GM21786 (cell line): ENCODE measurements at regions not wholly inside any gene's neighbourhood (a gene's known extent, or its start where the extent isn't known, plus 50 kb on each side); places are given as distances from the start of the nearest gene placed in this dataset.

Source experiments
- ATAC-seq: cut with Tn5 transposase; IDR thresholded peaks from one replicate; pipeline ENCODE4 v1.9.1; 2021; ENCODE audit not compliant: unreplicated experiment

DNA sequence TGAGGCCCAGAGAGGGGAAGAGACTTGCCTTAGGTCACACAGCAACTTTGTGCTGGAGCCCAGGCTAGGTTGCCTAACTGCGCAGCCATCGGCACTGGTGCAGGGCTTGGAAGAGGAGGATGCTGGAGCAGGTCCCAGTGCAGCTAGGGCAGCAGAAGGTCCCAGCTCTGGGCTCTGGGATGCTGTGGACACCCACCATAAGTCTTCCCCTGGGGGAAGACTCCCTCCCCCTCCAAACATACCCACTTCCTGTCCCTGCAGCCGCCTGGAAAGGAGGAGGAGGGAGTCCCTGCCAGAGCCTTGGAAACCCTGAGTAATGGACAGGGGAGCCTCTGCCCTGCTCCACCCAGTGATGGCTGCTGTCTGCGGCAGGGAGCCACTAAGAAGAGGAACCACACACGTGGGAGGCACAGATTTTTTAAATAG, 93.6 kb downstream of the NCR2 start:
- ATAC-seq = no peak

DNA sequence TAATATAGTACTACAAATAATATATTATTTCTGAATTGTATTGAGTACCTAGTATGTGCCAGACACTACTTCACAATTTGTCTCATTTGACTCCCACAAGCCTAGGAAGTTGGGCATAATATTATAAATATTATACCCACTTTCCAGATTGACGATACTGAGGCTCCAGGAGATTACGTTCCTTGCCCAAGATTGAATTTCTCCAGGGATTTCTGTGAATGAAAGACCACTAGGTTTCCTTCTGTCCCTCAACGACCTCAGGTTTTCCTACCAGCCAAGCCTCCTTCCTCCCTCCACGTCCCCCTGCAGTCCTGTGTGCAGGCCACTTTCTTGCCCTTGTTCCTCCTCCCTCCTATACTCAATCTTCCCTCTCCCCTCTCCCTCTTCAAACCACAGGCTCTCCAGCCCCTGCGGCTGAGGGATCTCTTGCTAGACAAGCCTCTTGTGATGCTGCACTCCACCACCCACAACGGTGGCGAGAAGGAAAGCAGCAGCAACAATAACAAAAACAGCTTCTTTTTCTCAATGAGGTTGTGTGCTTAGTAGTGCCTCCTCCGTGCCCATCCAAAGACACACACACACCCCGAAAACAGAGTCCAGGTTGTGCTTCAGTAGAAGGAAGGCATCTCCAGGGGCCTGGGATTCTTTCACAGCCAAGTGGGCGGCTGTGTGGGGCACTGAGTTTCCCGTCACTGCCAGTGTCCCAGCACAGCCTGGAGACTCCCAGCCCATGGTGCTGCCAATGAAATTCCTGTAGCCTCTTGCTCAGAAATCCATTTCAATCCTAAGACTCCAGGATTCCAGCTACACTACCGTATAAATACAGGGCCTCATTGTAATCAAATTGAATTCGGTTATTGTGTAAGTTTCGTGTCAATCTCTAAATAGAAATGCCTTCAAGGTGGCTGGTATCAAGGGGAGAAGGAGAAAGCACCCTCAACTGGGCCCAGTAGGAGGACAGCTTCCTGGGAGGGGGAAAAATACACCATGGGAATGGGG, 94.4 kb downstream of the NCR2 start:
- ATAC-seq = no peak

GRCh38 chr6:41430875-41431274, 95.5 kb downstream of the NCR2 start:
- no peak for ATAC-seq

DNA sequence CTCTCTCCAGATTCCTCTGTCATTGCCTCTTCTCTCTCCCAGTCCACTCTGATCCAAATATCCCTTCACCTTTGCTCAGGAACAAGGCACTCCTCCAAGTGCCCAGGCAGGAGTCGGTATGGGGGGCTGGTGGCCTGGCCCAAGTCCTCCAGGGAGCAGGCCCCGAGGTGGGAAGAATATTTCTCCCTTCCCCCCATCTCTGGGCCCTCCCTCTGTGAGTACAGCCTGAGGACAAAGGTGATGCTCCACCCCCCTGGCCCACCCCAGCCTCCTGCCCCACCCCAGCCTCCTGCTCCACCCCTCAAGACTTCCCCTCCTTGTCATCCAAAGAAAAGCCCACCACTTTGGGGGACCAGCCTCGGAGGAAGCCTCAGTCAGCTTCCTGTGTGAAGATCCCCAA, 96.9 kb downstream of the NCR2 start:
- ATAC-seq = no peak

GRCh38 chr6:41434803-41435481, 99.5 kb downstream of the NCR2 start:
- no peak for ATAC-seq

GRCh38 chr6:41437604-41438003, 102.2 kb downstream of the NCR2 start:
- ATAC-seq = no peak

DNA sequence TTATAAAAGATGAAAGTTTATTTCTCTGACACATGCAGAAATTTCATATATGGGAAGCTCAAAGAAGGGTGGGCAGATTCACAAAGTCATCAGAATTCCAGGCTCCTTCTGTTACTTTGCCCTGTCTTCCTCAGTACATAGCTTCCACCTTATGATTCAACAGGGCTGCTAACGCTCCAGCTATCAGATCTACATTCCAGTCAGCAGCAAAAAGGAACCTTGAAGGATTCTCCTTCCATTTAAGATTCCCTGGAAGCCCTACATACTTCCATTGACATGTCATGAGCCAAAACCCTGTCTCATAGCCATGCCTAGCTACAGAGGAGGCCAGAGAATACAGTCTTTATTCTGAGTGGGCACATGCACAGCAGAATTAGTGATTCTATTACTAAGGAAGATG, 103.3 kb downstream of the NCR2 start:
- no peak for ATAC-seq

DNA sequence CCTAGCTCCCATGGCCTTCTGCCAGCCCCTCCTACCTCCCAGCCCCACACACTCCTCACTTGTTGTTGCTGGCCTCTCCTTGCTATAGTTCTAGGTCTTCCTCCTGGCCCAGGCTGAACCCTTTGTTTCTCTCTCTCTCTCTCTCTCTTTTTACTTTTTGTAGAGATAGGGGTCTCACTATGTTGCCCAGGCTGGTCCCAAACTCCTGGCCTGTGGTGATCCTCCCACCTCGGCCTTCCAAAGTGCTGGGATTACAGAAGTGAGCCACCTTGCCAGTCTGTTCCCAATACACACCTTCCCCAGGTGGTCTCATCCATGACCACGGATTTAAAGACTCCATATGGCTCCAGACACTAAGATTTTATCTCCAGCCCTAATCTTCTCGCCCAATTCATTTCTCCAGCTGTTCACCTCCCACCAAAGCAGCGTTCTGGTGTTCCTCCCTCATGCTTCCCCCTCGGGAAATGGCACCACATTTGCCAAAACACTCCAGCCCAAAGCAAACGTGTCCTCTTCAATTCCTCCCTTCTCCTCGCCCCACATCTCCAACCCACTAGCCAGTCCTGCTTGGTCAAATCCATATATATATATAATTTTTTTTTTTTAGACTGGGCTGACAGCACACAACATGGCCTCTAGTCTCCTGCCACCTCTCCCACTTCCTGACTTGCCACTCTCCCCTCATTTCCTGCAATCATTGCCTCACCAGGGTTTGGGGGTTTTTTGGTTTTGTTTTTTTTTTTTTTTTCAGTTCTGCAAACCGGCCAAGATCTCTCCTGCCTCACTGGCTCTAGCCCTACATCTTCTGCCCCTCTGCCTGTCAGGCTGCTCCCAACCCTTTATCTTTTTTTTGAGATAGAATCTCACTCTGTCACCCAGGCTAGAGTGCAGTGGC, 104.4 kb downstream of the NCR2 start:
- peak; percentile 68 for ATAC-seq

GRCh38 chr6:41440958-41441357, 105.2 kb upstream of the FOXP4 start:
- ATAC-seq = no peak

- no peak for ATAC-seq
These were observed 104.4 kb upstream of the FOXP4 start for GRCh38 chr6:41441598-41442351.

DNA sequence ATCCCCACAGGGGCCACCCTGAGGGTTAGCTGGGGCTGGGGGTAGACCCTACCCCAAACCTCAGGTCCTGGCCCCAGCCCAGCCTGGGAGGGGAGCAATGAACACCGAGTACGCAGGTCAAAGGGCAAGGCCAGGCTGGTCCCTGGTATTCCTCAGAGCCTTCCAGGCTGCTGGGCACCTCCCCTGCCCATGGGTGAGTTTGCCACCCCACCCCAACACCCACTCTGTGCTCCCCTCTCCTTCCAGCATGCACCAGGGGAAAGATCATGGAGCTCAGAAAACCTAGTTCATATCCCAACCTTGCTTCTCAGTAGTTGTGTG, 103.9 kb upstream of the FOXP4 start:
- no peak for ATAC-seq

DNA sequence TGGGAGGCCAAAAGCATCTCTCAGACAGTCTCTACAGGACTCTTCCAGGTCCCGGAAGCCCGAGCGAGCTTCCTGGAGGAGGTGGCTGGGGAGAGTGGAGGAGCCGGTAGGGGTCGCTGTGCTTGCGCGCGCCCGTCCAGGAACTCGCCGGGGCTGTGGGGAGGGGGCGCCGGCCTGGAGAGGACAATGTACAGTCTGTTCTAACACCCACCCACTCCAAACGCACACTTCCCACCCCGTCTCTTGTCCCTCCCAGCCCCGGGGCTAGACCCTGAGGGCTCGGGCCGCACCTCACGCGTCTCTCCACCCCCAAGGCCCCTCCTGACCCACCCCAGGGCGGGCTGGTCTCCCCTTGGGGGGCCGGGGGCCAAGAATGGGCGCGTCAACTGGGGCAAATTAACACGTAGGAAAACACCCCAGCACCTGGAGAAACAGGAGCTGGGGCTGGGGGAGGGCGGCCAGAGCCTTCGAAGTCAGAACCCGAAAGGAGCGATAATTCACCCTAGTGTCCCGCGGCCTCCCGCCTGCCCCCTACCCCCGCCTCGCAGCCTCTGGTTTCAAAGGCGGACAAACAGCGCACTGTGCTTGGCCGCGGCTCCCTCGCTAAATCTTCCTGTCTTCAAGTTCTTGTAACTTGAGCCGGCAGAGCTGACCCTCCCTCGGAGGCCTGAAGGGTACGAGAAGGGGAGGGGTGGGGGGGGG, 103.2 kb upstream of the FOXP4 start:
- ATAC-seq = no peak

GRCh38 chr6:41443616-41444525, 102.3 kb upstream of the FOXP4 start:
- ATAC-seq = no peak

DNA sequence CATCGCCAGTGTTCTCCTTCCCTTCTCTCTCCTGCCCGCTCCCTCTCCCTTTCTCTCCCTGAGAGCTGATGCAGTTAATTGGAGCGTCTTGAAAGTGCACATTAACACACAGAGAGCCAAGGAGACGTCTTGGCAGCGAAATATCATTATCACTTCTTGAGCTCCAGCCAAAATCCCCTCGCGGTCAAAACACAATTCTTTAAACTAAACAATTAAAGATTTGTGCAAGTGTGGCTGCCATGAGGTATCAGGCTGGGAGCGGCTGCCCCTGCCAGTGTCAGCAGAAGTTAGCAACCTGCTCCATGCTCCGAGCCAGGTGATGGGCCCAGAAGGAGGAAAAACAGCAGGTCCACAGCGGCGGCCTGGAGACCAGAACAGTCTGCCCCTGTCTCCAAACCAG, 100.9 kb upstream of the FOXP4 start:
- ATAC-seq = no peak

DNA sequence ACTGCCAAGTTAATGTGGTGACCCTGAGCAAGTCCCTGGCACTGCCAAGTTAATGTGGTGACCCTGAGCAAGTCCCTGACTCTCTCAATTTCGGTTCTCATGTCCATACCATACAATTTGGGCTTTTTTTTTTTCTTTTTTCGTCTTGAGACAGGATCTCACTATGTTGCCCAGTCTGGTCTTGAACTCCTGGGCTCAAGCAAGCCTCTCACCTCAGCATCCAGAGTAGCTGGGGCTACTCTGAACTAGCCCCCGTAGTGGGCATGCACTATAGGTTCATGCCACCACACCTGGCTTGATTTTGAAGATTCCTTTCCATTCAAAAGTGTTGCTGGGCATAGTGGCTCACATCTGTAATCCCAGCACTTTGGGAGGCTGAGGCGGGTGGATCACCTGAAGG, 100.0 kb upstream of the FOXP4 start:
- no peak for ATAC-seq

DNA sequence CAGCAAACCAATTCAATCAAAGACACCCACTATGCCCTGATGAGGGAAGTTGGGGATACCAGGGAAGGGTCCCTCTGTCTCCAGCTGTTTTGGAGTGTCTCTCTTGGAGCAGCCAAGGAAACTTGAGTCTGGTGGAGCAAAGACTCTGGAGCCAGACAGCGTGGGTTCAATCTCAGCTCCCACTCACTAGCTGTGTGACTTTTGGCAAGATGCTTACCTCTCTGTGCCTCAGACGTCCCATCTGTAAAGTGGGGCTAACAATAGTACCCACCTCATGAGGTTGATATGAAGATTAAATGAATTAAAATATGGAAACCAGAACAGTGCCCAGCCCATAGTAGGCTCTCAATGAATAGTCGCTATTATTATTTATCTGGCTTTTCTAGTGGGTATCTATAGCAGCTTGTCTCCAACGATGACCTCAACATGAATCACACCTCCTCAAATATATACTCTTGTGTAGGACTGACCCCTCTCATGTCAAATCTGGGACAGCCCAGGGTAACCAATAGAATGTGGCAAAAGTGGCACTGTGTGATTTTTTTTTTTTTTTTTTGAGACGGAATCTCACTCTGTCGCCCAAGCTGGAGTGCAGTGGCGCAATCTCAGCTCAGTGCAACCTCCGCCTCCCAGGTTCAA, 99.2 kb upstream of the FOXP4 start:
- ATAC-seq = no peak

- ATAC-seq = no peak
These were observed 97.9 kb upstream of the FOXP4 start for GRCh38 chr6:41448256-41448655.

- no peak for ATAC-seq
These were observed 96.6 kb upstream of the FOXP4 start for GRCh38 chr6:41449399-41450245.
